ENCODE measurements at regions not wholly inside any gene's neighbourhood (a gene's known extent, or its start where the extent isn't known, plus 50 kb on each side); places are given as distances from the start of the nearest gene placed in this dataset.
"Not testable (repeated sequence)": the region's sequence is repeated elsewhere in the genome, so short reads cannot be mapped to it uniquely, and the experiment has no call there.

DNA sequence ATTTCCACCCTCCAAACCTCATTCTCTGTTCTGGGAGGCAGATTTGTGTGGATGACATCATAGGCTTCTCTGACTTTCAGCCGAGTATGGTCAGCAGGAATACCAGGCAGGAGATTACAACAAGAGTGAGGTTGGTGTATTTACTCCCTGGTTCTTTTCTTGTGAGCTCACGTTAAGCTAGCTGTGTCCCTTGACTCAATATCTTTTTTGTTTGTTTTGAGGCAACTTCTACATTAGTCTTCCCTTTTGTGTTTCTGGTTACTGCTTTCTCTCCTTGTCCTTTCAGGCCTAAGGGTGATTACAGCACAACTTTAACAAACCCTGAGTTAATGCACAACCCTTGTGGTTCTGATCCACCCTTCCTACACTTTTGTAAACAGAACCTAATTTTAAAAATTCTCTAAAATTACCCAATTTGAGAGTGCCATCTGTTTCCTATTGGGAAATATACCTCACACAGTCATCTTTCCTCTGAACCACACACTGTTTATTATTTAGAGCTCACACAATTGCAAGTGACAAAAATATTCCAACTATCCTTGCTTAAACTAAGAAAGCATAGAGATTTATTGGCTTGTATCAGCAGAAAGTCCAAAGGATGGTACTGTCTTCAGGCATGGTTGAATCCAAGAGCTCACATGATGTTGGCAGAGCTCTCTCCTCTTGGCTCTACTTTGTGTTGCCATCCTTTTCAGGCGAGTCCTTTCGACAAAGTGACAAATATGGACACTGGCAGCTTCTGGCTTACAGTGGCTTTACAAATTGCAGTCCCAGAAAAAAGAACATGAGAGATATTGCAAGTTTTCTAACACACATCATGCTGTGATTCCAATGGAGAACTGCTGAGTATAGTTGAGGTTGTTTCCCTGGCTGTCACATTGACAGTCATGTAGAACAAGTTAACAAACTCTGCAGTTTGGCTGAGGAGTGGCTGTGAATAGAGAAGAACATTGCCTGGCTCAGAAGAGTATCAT is 150.5 kb upstream of the DDIT4L start:
- TF ChIP-seq CTCF (conservative IDR thresholded peaks at IDR 0.05), result no peak
- Mint-ChIP-seq H3K9me3 (peaks cover 2% of the 10 kb centered on the region), H3K27ac (ENCODE audit: unreplicated experiment) (no peak overlapping the region), H3K4me3 (no peak overlapping the region), H3K4me1 (no peaks in the 10 kb centered on the region), H3K27me3 (ENCODE audit: low read depth) (no peaks in the 10 kb centered on the region), H3K36me3 (ENCODE audit: low read depth) (no peaks in the 10 kb centered on the region)
- DNase-seq (ENCODE audit: low read depth, low spot score), result no peak

GRCh38 chr4:100339870-100340269 is 149.6 kb upstream of the DDIT4L start:
- Mint-ChIP-seq H3K36me3 (ENCODE audit: low read depth) (no peaks in the 10 kb centered on the region), H3K4me3 (no peak overlapping the region), H3K9me3 (peaks cover 4% of the 10 kb centered on the region), H3K4me1 (no peaks in the 10 kb centered on the region), H3K27ac (ENCODE audit: unreplicated experiment) (no peak overlapping the region), H3K27me3 (ENCODE audit: low read depth) (no peaks in the 10 kb centered on the region)
- TF ChIP-seq CTCF (conservative IDR thresholded peaks at IDR 0.05), result no peak
- no peak for DNase-seq (ENCODE audit: low read depth, low spot score)

DNA sequence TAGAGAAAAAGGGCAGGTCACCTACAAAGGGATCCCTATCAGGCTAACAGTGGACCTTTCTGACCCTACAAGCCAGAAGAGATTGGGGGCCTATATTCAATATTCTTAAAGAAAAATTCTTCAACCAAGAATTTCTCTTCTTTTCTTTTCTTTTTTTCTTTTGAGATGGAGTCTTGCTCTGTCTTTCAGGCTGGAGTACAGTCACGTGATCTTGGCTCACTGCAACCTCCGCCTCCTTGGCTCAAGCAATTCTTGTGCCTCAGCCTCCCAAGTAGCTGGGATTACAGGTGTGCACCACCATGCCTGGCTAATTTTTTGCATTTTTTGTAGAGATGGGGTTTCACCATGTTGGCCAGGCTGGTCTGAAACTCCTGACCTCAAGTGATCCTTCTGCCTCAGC is 143.2 kb upstream of the DDIT4L start:
- H3K36me3 Mint-ChIP-seq (ENCODE audit: low read depth); H3K27ac Mint-ChIP-seq (ENCODE audit: unreplicated experiment); H3K4me3 Mint-ChIP-seq; H3K4me1 Mint-ChIP-seq; DNase-seq (ENCODE audit: low read depth, low spot score); H3K27me3 Mint-ChIP-seq (ENCODE audit: low read depth): not testable (repeated sequence)
- peaks cover 18% of the 10 kb centered on the region for H3K9me3 Mint-ChIP-seq

DNA sequence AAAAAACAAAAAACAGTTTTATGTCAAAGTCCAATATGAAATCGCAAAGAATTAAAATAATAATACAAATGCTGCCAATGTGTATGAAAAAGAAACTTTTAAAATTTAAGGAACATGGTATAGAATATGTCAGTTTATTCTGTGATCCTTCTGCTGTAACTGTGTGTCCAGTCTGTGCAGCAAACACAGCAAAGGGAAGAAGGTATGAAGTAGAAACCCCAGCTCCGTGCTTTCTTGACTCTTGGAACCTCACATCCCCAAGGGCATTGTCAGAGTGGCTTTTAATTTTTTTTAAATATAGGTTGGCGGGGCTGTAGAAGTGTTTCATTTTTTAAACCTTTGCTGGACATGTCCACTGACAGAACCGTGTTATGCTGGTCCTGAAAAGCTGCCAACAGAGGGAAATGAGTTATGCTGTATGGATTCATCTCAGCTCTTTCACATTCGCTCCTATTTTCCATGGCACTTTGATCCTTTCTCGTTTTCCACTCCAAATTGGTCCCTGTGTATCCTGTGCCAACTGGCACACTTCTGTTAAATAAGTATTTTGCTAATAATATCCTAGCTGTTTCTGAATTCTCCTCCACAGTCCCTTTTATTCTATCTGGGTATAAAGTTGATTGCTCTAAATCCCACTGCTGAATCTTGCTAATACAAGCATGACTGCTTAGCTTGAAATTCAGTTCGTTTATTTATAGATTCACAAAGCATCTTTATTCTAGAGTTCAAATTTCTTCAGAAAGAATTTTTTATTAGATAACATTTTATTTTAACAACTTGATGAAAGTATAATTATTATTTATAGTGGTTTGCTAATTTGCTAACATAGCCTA is 127.0 kb upstream of the DDIT4L start:
- Mint-ChIP-seq H3K27ac (ENCODE audit: unreplicated experiment) (no peak overlapping the region), H3K4me1 (no peaks in the 10 kb centered on the region), H3K36me3 (ENCODE audit: low read depth) (peaks cover 2% of the 10 kb centered on the region), H3K27me3 (ENCODE audit: low read depth) (no peaks in the 10 kb centered on the region), H3K9me3 (peaks cover 3% of the 10 kb centered on the region), H3K4me3 (no peak overlapping the region)
- TF ChIP-seq CTCF (conservative IDR thresholded peaks at IDR 0.05), result no peak
- no peak for DNase-seq (ENCODE audit: low read depth, low spot score)

- Mint-ChIP-seq H3K9me3 (no peaks in the 10 kb centered on the region), H3K36me3 (ENCODE audit: low read depth) (no peaks in the 10 kb centered on the region), H3K4me3 (no peak overlapping the region), H3K27me3 (ENCODE audit: low read depth) (no peaks in the 10 kb centered on the region), H3K4me1 (no peaks in the 10 kb centered on the region), H3K27ac (ENCODE audit: unreplicated experiment) (no peak overlapping the region)
- DNase-seq (ENCODE audit: low read depth, low spot score), result no peak
- no peak for TF ChIP-seq CTCF (conservative IDR thresholded peaks at IDR 0.05)
These were observed 123.8 kb upstream of the DDIT4L start for GRCh38 chr4:100314057-100314456.
